ENCODE measurements at regions not wholly inside any gene's neighbourhood (a gene's known extent, or its start where the extent isn't known, plus 50 kb on each side); places are given as distances from the start of the nearest gene placed in this dataset.

DNA sequence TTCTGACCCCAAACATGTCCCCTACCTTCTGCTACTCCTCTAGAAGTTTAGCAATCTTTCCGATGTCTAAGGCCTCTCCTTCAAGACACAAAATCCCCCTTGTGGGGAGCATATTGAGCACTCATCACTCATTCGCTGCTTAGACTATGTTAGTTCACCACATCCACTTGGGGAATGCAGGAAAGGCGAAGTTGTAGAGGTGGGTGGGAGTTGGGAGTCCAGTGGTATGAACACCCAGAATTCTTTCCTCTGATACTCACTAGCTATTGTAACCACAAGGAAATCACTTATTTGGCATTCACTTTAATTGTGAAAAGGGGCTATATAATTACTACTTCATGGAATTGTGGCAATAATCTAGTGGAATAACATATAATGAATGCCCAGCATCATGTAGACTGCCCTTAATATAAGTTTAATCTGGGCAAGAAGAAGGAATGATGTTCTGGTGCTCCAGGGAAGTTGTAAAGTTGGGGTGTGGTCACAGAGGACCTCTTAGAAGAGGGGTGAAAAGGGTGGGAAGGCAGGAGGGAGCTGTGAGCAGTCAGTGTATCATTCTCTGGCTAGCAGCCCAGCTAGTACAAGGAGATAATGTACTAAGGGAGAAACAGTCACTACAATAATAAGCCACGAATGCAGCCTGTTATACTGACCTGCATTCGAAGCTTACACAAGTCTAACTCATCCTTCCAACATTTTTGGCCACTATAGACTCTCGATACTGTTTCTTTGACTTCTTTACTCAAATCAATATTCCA is 468.2 kb upstream of the DIPK2B start:
- H3K27me3 ChIP-seq, result no peaks in the 10 kb centered on the region
- WGBS, 2 donors (ENCODE audit: low coverage in 1 of 2), result 58 to 73% methylated on average over 3 to 5 of the region's 6 CpGs
- H3K27ac ChIP-seq, result no peak overlapping the region
- H3K4me3 ChIP-seq, result no peak overlapping the region
- no peaks in the 10 kb centered on the region for H3K9me3 ChIP-seq
- H3K36me3 ChIP-seq, result no peaks in the 10 kb centered on the region
- no peak for ATAC-seq
- no peak for TF ChIP-seq EP300 (IDR thresholded peaks at IDR 0.05)
- no peaks in the 10 kb centered on the region for H3K4me1 ChIP-seq

DNA sequence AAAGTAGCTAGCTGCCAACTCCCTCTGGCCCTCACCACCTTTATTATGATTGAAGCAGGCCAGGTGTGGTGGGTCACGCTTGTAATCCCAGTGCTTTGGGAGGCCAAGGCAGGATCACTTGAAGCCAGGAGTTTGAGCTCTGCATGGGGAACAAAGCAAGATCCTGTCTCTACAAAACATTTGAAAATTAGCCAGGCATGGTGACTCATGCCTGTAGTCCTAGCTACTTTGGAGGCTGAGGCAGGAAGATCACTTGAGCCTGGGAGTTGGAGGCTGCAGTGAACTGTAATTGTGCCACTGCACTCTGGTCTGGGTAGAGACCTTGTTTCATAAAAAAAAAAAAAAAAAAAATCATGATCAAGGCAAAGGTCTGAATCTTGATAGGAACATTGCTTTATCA is 467.0 kb upstream of the DIPK2B start:
- Histone ChIP-seq H3K4me1 (no peaks in the 10 kb centered on the region), H3K27ac (no peak overlapping the region), H3K4me3 (no peak overlapping the region), H3K9me3 (no peaks in the 10 kb centered on the region), H3K27me3 (no peaks in the 10 kb centered on the region), H3K36me3 (no peaks in the 10 kb centered on the region)
- ATAC-seq, result no peak
- TF ChIP-seq, protein P1, sequence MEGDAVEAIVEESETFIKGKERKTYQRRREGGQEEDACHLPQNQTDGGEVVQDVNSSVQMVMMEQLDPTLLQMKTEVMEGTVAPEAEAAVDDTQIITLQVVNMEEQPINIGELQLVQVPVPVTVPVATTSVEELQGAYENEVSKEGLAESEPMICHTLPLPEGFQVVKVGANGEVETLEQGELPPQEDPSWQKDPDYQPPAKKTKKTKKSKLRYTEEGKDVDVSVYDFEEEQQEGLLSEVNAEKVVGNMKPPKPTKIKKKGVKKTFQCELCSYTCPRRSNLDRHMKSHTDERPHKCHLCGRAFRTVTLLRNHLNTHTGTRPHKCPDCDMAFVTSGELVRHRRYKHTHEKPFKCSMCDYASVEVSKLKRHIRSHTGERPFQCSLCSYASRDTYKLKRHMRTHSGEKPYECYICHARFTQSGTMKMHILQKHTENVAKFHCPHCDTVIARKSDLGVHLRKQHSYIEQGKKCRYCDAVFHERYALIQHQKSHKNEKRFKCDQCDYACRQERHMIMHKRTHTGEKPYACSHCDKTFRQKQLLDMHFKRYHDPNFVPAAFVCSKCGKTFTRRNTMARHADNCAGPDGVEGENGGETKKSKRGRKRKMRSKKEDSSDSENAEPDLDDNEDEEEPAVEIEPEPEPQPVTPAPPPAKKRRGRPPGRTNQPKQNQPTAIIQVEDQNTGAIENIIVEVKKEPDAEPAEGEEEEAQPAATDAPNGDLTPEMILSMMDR (IDR thresholded peaks at IDR 0.05), result no peak
- TF ChIP-seq POLR2AphosphoS5 (IDR thresholded peaks at IDR 0.05) (no peak), EP300 (IDR thresholded peaks at IDR 0.05) (no peak), POLR2A (IDR thresholded peaks at IDR 0.05) (no peak)
- no CpG with 5 or more reads among the region's 1 CpG for WGBS, 2 donors (ENCODE audit: low coverage in 1 of 2)

DNA sequence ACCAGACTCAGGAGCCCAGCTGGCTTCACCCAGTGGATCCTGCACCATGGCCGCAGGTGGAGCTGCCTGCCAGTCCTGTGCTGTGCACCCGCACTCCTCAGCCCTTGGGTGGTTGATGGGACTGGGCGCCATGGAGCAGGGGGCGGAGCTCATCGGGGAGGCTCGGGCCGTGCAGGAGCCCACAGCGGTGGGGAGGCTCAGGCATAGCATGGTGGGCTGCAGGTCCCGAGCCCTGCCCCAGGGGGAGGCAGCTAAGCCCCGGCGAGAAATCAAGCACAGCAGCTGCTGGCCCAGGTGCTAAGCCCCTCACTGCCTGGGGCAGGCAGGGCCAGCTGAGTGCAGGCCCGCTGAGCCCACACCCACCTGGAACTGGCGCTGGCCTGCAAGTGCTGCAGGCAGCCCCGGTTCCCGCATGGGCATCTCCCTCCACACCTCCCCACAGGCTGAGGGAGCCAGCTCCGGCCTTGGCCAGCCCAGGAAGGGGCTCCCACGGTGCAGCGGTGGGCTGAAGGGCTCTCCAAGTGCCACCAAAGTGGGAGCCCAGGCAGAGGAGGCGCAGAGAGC is 464.1 kb upstream of the DIPK2B start:
- Histone ChIP-seq H3K27me3 (no peaks in the 10 kb centered on the region), H3K4me1 (no peaks in the 10 kb centered on the region), H3K9me3 (no peaks in the 10 kb centered on the region), H3K27ac (no peak overlapping the region), H3K4me3 (no peak overlapping the region), H3K36me3 (no peaks in the 10 kb centered on the region)
- WGBS, 2 donors (ENCODE audit: low coverage in 1 of 2), result no CpG with 5 or more reads among the region's 19 CpGs
- TF ChIP-seq EP300 (IDR thresholded peaks at IDR 0.05) (no peak), POLR2A (IDR thresholded peaks at IDR 0.05) (no peak), POLR2AphosphoS5 (IDR thresholded peaks at IDR 0.05) (no peak)
- TF ChIP-seq, protein P1 (IDR thresholded peaks at IDR 0.05), result no peak
- no peak for ATAC-seq

DNA sequence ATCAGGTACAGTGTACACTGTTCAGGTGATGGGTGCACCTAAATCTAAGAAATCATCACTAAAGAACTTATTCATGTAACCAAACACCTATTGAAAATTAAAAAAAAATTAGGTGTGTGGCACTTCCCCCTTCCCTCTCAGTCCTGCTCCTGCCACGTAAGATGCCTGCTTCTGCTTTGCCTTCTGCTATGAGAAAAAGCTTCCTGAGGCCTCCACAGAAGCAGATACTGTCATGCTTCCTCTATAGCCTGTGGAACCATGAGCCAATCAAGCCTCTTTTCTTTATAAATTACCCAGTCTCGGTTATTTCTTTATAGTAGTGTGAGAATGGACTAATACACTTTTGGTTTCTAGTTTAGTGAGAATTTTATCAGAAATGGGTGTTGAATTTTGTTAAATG is 459.8 kb upstream of the DIPK2B start:
- no peak overlapping the region for H3K27ac ChIP-seq
- no peaks in the 10 kb centered on the region for H3K27me3 ChIP-seq
- no peaks in the 10 kb centered on the region for H3K4me1 ChIP-seq
- no peak for ATAC-seq
- WGBS, 2 donors (ENCODE audit: low coverage in 1 of 2), result 38 to 55% methylated on average over 1 to 2 of the region's 2 CpGs
- no peak for TF ChIP-seq EP300 (IDR thresholded peaks at IDR 0.05)
- H3K36me3 ChIP-seq, result no peaks in the 10 kb centered on the region
- no peaks in the 10 kb centered on the region for H3K9me3 ChIP-seq
- H3K4me3 ChIP-seq, result no peak overlapping the region

DNA sequence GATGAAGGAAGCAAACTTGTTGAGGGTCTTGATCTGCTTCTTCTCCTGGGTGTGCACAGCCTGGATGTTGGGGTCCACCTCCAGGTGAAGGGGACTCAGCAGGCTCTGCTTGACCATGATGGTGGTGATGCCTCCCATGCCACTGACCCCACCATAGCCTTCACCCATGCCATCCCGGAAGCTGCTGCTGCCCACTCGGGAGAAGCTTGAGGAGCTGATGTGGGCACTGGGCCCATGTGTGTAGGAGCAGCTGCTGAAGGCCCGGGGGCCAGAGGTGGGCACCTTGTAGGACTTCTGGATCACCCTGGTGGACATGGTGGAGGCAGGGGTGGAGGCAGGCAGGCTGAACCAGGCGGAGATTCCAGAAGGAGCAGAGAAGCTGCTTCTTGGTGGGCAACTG is 432.7 kb upstream of the DIPK2B start:
- no peak overlapping the region for H3K4me3 ChIP-seq
- no peaks in the 10 kb centered on the region for H3K27me3 ChIP-seq
- no peaks in the 10 kb centered on the region for H3K4me1 ChIP-seq
- ATAC-seq, result no peak
- no peak for TF ChIP-seq POLR2AphosphoS5 (IDR thresholded peaks at IDR 0.05)
- no peak for TF ChIP-seq POLR2A (IDR thresholded peaks at IDR 0.05)
- TF ChIP-seq, protein P1 (IDR thresholded peaks at IDR 0.05), result no peak
- no peak for TF ChIP-seq EP300 (IDR thresholded peaks at IDR 0.05)
- H3K27ac ChIP-seq, result no peak overlapping the region
- H3K9me3 ChIP-seq, result peaks cover 0 to 3% (median 0%) of the 10 kb centered on the region in 3 donors
- 33% methylated on average over 1 of the region's 4 CpGs; no CpG with 5 or more reads in 1 of the 2 donors for WGBS, 2 donors (ENCODE audit: low coverage in 1 of 2)
- no peaks in the 10 kb centered on the region for H3K36me3 ChIP-seq

DNA sequence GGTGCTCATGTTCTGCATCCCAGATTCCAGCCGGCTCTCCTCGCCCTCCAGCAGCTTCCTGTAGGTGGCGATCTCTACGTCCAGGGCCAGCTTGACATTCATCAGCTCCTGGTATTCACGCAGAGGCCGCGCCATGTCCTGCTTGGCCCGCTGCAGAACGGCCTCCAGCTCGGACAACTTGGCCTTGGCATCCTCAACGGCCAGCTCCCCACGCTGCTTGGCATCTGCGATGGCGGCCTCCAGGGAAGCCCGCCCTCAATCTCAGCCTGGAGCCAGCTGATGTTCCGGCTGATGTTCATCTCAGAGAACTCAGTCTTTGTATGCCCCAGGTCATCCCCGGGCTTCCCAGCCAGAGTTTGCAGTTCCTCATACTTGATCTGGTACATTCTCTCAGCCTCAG is 431.8 kb upstream of the DIPK2B start:
- no peaks in the 10 kb centered on the region for H3K4me1 ChIP-seq
- peaks cover 0 to 3% (median 0%) of the 10 kb centered on the region in 3 donors for H3K9me3 ChIP-seq
- 92% methylated on average over 7 of the region's 17 CpGs; no CpG with 5 or more reads in 1 of the 2 donors for WGBS, 2 donors (ENCODE audit: low coverage in 1 of 2)
- no peaks in the 10 kb centered on the region for H3K36me3 ChIP-seq
- H3K4me3 ChIP-seq, result no peak overlapping the region
- TF ChIP-seq, protein P1 (IDR thresholded peaks at IDR 0.05), result no peak
- TF ChIP-seq EP300 (IDR thresholded peaks at IDR 0.05) (no peak), POLR2A (IDR thresholded peaks at IDR 0.05) (no peak), POLR2AphosphoS5 (IDR thresholded peaks at IDR 0.05) (no peak)
- no peaks in the 10 kb centered on the region for H3K27me3 ChIP-seq
- H3K27ac ChIP-seq, result no peak overlapping the region
- no peak for ATAC-seq
